SK-N-SH (cell line): ENCODE measurements at regions not wholly inside any gene's neighbourhood (a gene's known extent, or its start where the extent isn't known, plus 50 kb on each side); places are given as distances from the start of the nearest gene placed in this dataset.

Experiments
- CTCF ChIA-PET: fragments of 300-600, 350-600 bp; formaldehyde crosslinking; extraction: SDS; loops from one replicate; lab custom pipeline; 2021; lab: Yijun Ruan, JAX
- POLR2A ChIA-PET: fragments of 350-600 bp; sonication (Branson Sonifier 250); formaldehyde crosslinking; extraction: SDS; loops from one replicate; lab custom pipeline; 2020; ENCODE audit warnings: antibody characterized with exemption, inconsistent platforms; lab: Yijun Ruan, JAX
- DNase-seq: peaks from one replicate; pipeline ENCODE4 v3.0.0; 2012
- H2AFZ ChIP-seq: fragments of 200-600 bp; sonication (generic); 2 replicates; pipeline ENCODE4 v1.8.1; 2016; ENCODE audit warnings: antibody characterized with exemption, mild to moderate bottlenecking, low read depth
- H3F3A ChIP-seq: fragments of 200-600 bp; sonication (generic); replicated peaks from 2 replicates; pipeline ENCODE3; 2016; ENCODE audit warnings: antibody characterized with exemption, mild to moderate bottlenecking; ENCODE audit not compliant: insufficient read depth
- H3K27ac ChIP-seq, 2 experiments: fragments of 200-500 bp in 1 of 2; fragments of 200-600 bp in 1 of 2; sonication (Bioruptor generic) in 1 of 2; sonication (generic), shearing (Covaris generic) in 1 of 2; 2 replicates each; pipeline versions ENCODE4 v1.5.1 to v1.6.1; 2014 to 2016; ENCODE audit warnings: low read depth in 2 of 2, inconsistent platforms in 1 of 2, low read length in 1 of 2, mild to moderate bottlenecking in 1 of 2, mixed read lengths in 1 of 2
- H3K27me3 ChIP-seq: fragments of 200-600 bp; sonication (generic), shearing (Covaris generic); 2 replicates; pipeline ENCODE4 v1.6.1; 2016; ENCODE audit warnings: mixed run types; ENCODE audit not compliant: insufficient read depth
- H3K36me3 ChIP-seq, 2 experiments: fragments of 200-500 bp in 1 of 2; fragments of 200-600 bp in 1 of 2; sonication (Bioruptor generic) in 1 of 2; sonication (generic) in 1 of 2; replicated peaks in 1 of 2; 2 replicates each; pipeline versions ENCODE3 to v1.5.1; 2014 to 2016; ENCODE audit warnings: low read length in 1 of 2, mild to moderate bottlenecking in 1 of 2; ENCODE audit not compliant: insufficient read depth in 2 of 2, control insufficient read depth in 1 of 2
- H3K4me1 ChIP-seq, 2 experiments: fragments of 200-500 bp in 1 of 2; fragments of 200-600 bp in 1 of 2; sonication (Bioruptor generic) in 1 of 2; sonication (generic), shearing (Covaris generic) in 1 of 2; 2 replicates each; pipeline versions ENCODE4 v1.5.1 to v1.6.1; 2014 to 2016; ENCODE audit warnings: low read depth in 1 of 2, low read length in 1 of 2, mixed run types in 1 of 2; ENCODE audit not compliant: insufficient read depth in 2 of 2, control insufficient read depth in 1 of 2
- H3K4me2 ChIP-seq: fragments of 200-600 bp; sonication (generic), shearing (Covaris generic); 2 replicates; pipeline ENCODE4 v1.6.1; 2017; ENCODE audit warnings: mixed run types
- H3K4me3 ChIP-seq, 2 experiments: fragments of 200-500 bp in 1 of 2; fragments of 200-600 bp in 1 of 2; sonication (Bioruptor generic) in 1 of 2; sonication (generic), shearing (Covaris generic) in 1 of 2; 2 replicates each; pipeline versions ENCODE4 v1.5.1 to v1.8.1; 2014 to 2016; ENCODE audit warnings: low read depth in 2 of 2, inconsistent platforms in 1 of 2, low read length in 1 of 2, mild to moderate bottlenecking in 1 of 2, mixed read lengths in 1 of 2, moderate library complexity in 1 of 2
- H3K79me2 ChIP-seq: fragments of 200-600 bp; sonication (generic); 2 replicates; pipeline ENCODE4 v1.8.1; 2017; ENCODE audit warnings: mild to moderate bottlenecking; ENCODE audit not compliant: insufficient read depth
- H3K9ac ChIP-seq: fragments of 200-600 bp; sonication (generic); 2 replicates; pipeline ENCODE4 v1.6.1; 2017; ENCODE audit warnings: mixed run types
- H3K9me2 ChIP-seq: fragments of 200-600 bp; sonication (generic); 2 replicates; pipeline ENCODE4 v1.6.1; 2017; ENCODE audit warnings: mixed run types
- H3K9me3 ChIP-seq: fragments of 200-600 bp; sonication (generic); 2 replicates; pipeline ENCODE4 v1.6.1; 2017; ENCODE audit warnings: mixed run types, mild to moderate bottlenecking, moderate library complexity
- H4K20me1 ChIP-seq: fragments of 200-600 bp; sonication (generic); 2 replicates; pipeline ENCODE4 v1.6.1; 2017; ENCODE audit warnings: mild to moderate bottlenecking, mixed run types; ENCODE audit not compliant: insufficient read depth
- EZH2phosphoT487 ChIP-seq: fragments of 200-600 bp; sonication (generic); IDR thresholded peaks from 2 replicates; pipeline ENCODE4 v1.6.1; 2017; ENCODE audit warnings: low read depth, mixed run types, mild to moderate bottlenecking, antibody characterized with exemption, moderate library complexity, borderline replicate concordance
- GATA2 ChIP-seq: sonication (generic); formaldehyde crosslinking; IDR thresholded peaks from 2 replicates; pipeline ENCODE4 v1.5.0; 2020; ENCODE audit warnings: mild to moderate bottlenecking, missing genetic modification reagents
- JUND ChIP-seq: IDR thresholded peaks from 2 replicates; pipeline ENCODE4 v1.4.0; 2012
- MXI1 ChIP-seq: IDR thresholded peaks from 2 replicates; pipeline ENCODE4 v1.6.1; 2012; ENCODE audit warnings: mild to moderate bottlenecking, low read depth, low read length, improper control_type of control experiment
- NRF1 ChIP-seq: IDR thresholded peaks from 2 replicates; pipeline ENCODE4 v1.6.1; 2012; ENCODE audit warnings: low read depth, mild to moderate bottlenecking, low read length
- PBX3 ChIP-seq: IDR thresholded peaks from 2 replicates; pipeline ENCODE4; 2012
- RCOR1 ChIP-seq: fragments of 150-350 bp; IDR thresholded peaks from 2 replicates; pipeline ENCODE4 v1.6.1; 2017; ENCODE audit warnings: antibody characterized with exemption, low read length
- SMC3 ChIP-seq: IDR thresholded peaks from 2 replicates; pipeline ENCODE4 v1.6.1; 2012; ENCODE audit warnings: low read depth, low read length, improper control_type of control experiment
- TEAD4 ChIP-seq: IDR thresholded peaks from 2 replicates; pipeline ENCODE4 v1.4.0; 2012; ENCODE audit warnings: mild to moderate bottlenecking, borderline replicate concordance; ENCODE audit not compliant: insufficient read depth
- USF1 ChIP-seq: IDR thresholded peaks from 2 replicates; pipeline ENCODE4 v1.4.0; 2012; ENCODE audit warnings: low read depth, borderline replicate concordance
- WGBS: methylation state at CpG from one replicate; pipeline ENCODE4 v1.1.6; 2017; ENCODE audit warnings: low lambda C conversion rate; 5-methylcytosine and 5-hydroxymethylcytosine counted together
- TF ChIP-seq, protein P1 (sequence below): fragments of 150-350 bp; IDR thresholded peaks from 2 replicates; pipeline ENCODE4 v1.6.1; 2016; ENCODE audit warnings: mild to moderate bottlenecking, low read depth, low read length
- TF ChIP-seq, protein P2 (sequence below): fragments of 200-600 bp; sonication (generic); IDR thresholded peaks from 2 replicates; pipeline ENCODE4 v1.6.1; 2017; ENCODE audit warnings: antibody characterized with exemption, mild to moderate bottlenecking, moderate library complexity
- TF ChIP-seq, protein P3 (sequence below): IDR thresholded peaks from 2 replicates; pipeline ENCODE4 v1.4.0; 2012; ENCODE audit warnings: low read depth, borderline replicate concordance

- TF ChIP-seq GATA2 (no peak), NRF1 (no peak)
- TF ChIP-seq, protein P1, sequence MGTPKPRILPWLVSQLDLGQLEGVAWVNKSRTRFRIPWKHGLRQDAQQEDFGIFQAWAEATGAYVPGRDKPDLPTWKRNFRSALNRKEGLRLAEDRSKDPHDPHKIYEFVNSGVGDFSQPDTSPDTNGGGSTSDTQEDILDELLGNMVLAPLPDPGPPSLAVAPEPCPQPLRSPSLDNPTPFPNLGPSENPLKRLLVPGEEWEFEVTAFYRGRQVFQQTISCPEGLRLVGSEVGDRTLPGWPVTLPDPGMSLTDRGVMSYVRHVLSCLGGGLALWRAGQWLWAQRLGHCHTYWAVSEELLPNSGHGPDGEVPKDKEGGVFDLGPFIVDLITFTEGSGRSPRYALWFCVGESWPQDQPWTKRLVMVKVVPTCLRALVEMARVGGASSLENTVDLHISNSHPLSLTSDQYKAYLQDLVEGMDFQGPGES = no peak
Measured at GRCh38 chr7:69504733-69505420, 93.4 kb upstream of the AUTS2 start (continued).

- H3K4me2 ChIP-seq = no peak overlapping the region
- no peaks in the 10 kb centered on the region for H3K9me3 ChIP-seq
- no peaks in the 10 kb centered on the region for H3K36me3 ChIP-seq
- H3K9ac ChIP-seq = no peak overlapping the region
- no peaks in the 10 kb centered on the region for H3F3A ChIP-seq
- CTCF ChIA-PET = interaction anchor here (1.0 kb wide), 1 partner anchor 57 kb away, joined by 4 read pairs; no protein-coding TSS in a partner anchor
- no peaks in the 10 kb centered on the region for H3K79me2 ChIP-seq
- H2AFZ ChIP-seq = no peak overlapping the region
- H3K27ac ChIP-seq = no peak overlapping the region
- no peaks in the 10 kb centered on the region for H3K4me1 ChIP-seq
- H3K4me3 ChIP-seq = no peak overlapping the region
- DNase-seq = no peak
- no peaks in the 10 kb centered on the region for H4K20me1 ChIP-seq
- WGBS = 81% methylated on average over 2 of the region's 2 CpGs
- no peaks in the 10 kb centered on the region for H3K27me3 ChIP-seq
- no peaks in the 10 kb centered on the region for H3K9me2 ChIP-seq
- POLR2A ChIA-PET = interaction anchor here (0.6 kb wide), 1 partner anchor 28 kb away, joined by 4 read pairs; no protein-coding TSS in a partner anchor
- TF ChIP-seq PBX3 (no peak), RCOR1 (no peak), MXI1 (no peak), TEAD4 (no peak), USF1 (no peak), EZH2phosphoT487 (no peak), SMC3 (no peak), JUND (no peak)
- TF ChIP-seq, protein P2, sequence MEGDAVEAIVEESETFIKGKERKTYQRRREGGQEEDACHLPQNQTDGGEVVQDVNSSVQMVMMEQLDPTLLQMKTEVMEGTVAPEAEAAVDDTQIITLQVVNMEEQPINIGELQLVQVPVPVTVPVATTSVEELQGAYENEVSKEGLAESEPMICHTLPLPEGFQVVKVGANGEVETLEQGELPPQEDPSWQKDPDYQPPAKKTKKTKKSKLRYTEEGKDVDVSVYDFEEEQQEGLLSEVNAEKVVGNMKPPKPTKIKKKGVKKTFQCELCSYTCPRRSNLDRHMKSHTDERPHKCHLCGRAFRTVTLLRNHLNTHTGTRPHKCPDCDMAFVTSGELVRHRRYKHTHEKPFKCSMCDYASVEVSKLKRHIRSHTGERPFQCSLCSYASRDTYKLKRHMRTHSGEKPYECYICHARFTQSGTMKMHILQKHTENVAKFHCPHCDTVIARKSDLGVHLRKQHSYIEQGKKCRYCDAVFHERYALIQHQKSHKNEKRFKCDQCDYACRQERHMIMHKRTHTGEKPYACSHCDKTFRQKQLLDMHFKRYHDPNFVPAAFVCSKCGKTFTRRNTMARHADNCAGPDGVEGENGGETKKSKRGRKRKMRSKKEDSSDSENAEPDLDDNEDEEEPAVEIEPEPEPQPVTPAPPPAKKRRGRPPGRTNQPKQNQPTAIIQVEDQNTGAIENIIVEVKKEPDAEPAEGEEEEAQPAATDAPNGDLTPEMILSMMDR = no peak
- TF ChIP-seq, protein P3, sequence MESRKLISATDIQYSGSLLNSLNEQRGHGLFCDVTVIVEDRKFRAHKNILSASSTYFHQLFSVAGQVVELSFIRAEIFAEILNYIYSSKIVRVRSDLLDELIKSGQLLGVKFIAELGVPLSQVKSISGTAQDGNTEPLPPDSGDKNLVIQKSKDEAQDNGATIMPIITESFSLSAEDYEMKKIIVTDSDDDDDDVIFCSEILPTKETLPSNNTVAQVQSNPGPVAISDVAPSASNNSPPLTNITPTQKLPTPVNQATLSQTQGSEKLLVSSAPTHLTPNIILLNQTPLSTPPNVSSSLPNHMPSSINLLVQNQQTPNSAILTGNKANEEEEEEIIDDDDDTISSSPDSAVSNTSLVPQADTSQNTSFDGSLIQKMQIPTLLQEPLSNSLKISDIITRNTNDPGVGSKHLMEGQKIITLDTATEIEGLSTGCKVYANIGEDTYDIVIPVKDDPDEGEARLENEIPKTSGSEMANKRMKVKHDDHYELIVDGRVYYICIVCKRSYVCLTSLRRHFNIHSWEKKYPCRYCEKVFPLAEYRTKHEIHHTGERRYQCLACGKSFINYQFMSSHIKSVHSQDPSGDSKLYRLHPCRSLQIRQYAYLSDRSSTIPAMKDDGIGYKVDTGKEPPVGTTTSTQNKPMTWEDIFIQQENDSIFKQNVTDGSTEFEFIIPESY = no peak
Measured at GRCh38 chr7:69508736-69509135, 89.5 kb upstream of the AUTS2 start.
